GM18867 (cell line): ENCODE measurements at regions not wholly inside any gene's neighbourhood (a gene's known extent, or its start where the extent isn't known, plus 50 kb on each side); places are given as distances from the start of the nearest gene placed in this dataset.
"Not testable (repeated sequence)": the region's sequence is repeated elsewhere in the genome, so short reads cannot be mapped to it uniquely, and the experiment has no call there.

ENCODE experiments used
- ATAC-seq: cut with Tn5 transposase; IDR thresholded peaks from one replicate; pipeline ENCODE4 v1.9.1; 2021; ENCODE audit warnings: mild to moderate bottlenecking, moderate library complexity; ENCODE audit not compliant: unreplicated experiment

GRCh38 chr2:124967325-124967724 is 942.2 kb downstream of the CNTNAP5 start:
- ATAC-seq: no peak

GRCh38 chr2:124970030-124970429 is 944.9 kb downstream of the CNTNAP5 start:
- ATAC-seq: no peak

GRCh38 chr2:124973396-124973795 is 948.3 kb downstream of the CNTNAP5 start:
- ATAC-seq: no peak

- ATAC-seq: no peak
These were observed 950.1 kb downstream of the CNTNAP5 start for GRCh38 chr2:124975224-124975623.

GRCh38 chr2:124975648-124976047 is 950.6 kb downstream of the CNTNAP5 start:
- no peak for ATAC-seq

GRCh38 chr2:124978597-124978996 is 953.5 kb downstream of the CNTNAP5 start:
- no peak for ATAC-seq

GRCh38 chr2:124983595-124983994 is 958.5 kb downstream of the CNTNAP5 start:
- no peak for ATAC-seq

- no peak for ATAC-seq
These were observed 960.2 kb downstream of the CNTNAP5 start for GRCh38 chr2:124985270-124985669.

- ATAC-seq: no peak
These were observed 961.0 kb downstream of the CNTNAP5 start for GRCh38 chr2:124986136-124986535.

- not testable (repeated sequence) for ATAC-seq
These were observed 961.8 kb downstream of the CNTNAP5 start for GRCh38 chr2:124986870-124987269.

- ATAC-seq: not testable (repeated sequence)
These were observed 962.3 kb downstream of the CNTNAP5 start for GRCh38 chr2:124987436-124987835.

- ATAC-seq: no peak
These were observed 963.0 kb downstream of the CNTNAP5 start for GRCh38 chr2:124988111-124988510.

GRCh38 chr2:124988794-124989193 is 963.7 kb downstream of the CNTNAP5 start:
- peak; percentile 62 for ATAC-seq

GRCh38 chr2:124993809-124994208 is 968.7 kb downstream of the CNTNAP5 start:
- ATAC-seq: no peak

- ATAC-seq: no peak
These were observed 970.3 kb downstream of the CNTNAP5 start for GRCh38 chr2:124995185-124995912.

- no peak for ATAC-seq
These were observed 971.3 kb downstream of the CNTNAP5 start for GRCh38 chr2:124996406-124996805.

- no peak for ATAC-seq
These were observed 974.8 kb downstream of the CNTNAP5 start for GRCh38 chr2:124999906-125000305.

- ATAC-seq: no peak
These were observed 979.2 kb downstream of the CNTNAP5 start for GRCh38 chr2:125004106-125004800.

- no peak for ATAC-seq
These were observed 981.6 kb downstream of the CNTNAP5 start for GRCh38 chr2:125006676-125007075.

- ATAC-seq: not testable (repeated sequence)
These were observed 1003.6 kb downstream of the CNTNAP5 start for GRCh38 chr2:125028721-125029120.

GRCh38 chr2:125033871-125034270 is 1008.8 kb downstream of the CNTNAP5 start:
- ATAC-seq: no peak

- ATAC-seq: no peak
These were observed 1012.1 kb downstream of the CNTNAP5 start for GRCh38 chr2:125037135-125037653.
